Neural progenitor cell (in vitro differentiated cells): ENCODE measurements at regions not wholly inside any gene's neighbourhood (a gene's known extent, or its start where the extent isn't known, plus 50 kb on each side); places are given as distances from the start of the nearest gene placed in this dataset.
A peak's percentile ranks its signal among the peaks of the same experiment; 100 is the strongest.

Experiments
- DNase-seq: peaks from one replicate; pipeline ENCODE4 v3.0.0-alpha.2; 2016; ENCODE audit warnings: low spot score
- H2AFZ ChIP-seq: fragments of 200-600 bp; sonication (generic); replicated peaks from 2 replicates; pipeline ENCODE4 v1.6.1; 2016; ENCODE audit warnings: antibody characterized with exemption
- H3F3A ChIP-seq: fragments of 200-600 bp; sonication (generic); 2 replicates; pipeline ENCODE4 v1.6.1; 2016; ENCODE audit warnings: antibody characterized with exemption, low read depth
- H3K27ac ChIP-seq: fragments of 200-600 bp; sonication (generic); 2 replicates; pipeline ENCODE4 v1.5.1; 2016; ENCODE audit warnings: mild to moderate bottlenecking
- H3K27me3 ChIP-seq: fragments of 200-600 bp; sonication (generic); 2 replicates; pipeline ENCODE4 v1.6.1; 2016; ENCODE audit warnings: mild to moderate bottlenecking, moderate library complexity
- H3K36me3 ChIP-seq: fragments of 200-600 bp; sonication (generic); 2 replicates; pipeline ENCODE4 v1.5.1; 2016
- H3K4me1 ChIP-seq: fragments of 200-600 bp; sonication (generic); 2 replicates; pipeline ENCODE4 v1.6.1; 2016; ENCODE audit warnings: mixed run types
- H3K4me2 ChIP-seq: fragments of 200-600 bp; sonication (generic); 2 replicates; pipeline ENCODE4 v1.6.1; 2016
- H3K4me3 ChIP-seq: fragments of 200-600 bp; sonication (generic); 2 replicates; pipeline ENCODE4 v1.5.1; 2016
- H3K79me2 ChIP-seq: fragments of 200-600 bp; sonication (generic); 2 replicates; pipeline ENCODE4 v1.6.1; 2016; ENCODE audit warnings: low read depth
- H3K9ac ChIP-seq: fragments of 200-600 bp; sonication (generic); 2 replicates; pipeline ENCODE4 v1.6.1; 2016
- H3K9me3 ChIP-seq: fragments of 200-600 bp; sonication (generic); 2 replicates; pipeline ENCODE4 v1.5.1; 2016; ENCODE audit warnings: low read depth
- H4K20me1 ChIP-seq: fragments of 200-600 bp; sonication (generic); 2 replicates; pipeline ENCODE4 v1.6.1; 2016; ENCODE audit warnings: low read depth
- H3K27ac Mint-ChIP-seq: 3 replicates; pipeline ENCODE4 v1.8.0; 2021; ENCODE audit warnings: mixed read lengths
- H3K27me3 Mint-ChIP-seq: 2 replicates; pipeline ENCODE4 v1.8.0; 2022; ENCODE audit warnings: low read depth, mild to moderate bottlenecking, inconsistent platforms, moderate library complexity, mixed read lengths; ENCODE audit not compliant: insufficient read depth
- H3K36me3 Mint-ChIP-seq: 3 replicates; pipeline ENCODE4 v1.8.0; 2021; ENCODE audit warnings: mixed read lengths
- H3K4me1 Mint-ChIP-seq: 3 replicates; pipeline ENCODE4 v1.8.0; 2021; ENCODE audit warnings: mixed read lengths
- H3K4me3 Mint-ChIP-seq: 3 replicates; pipeline ENCODE4 v1.8.0; 2021; ENCODE audit warnings: mild to moderate bottlenecking, moderate library complexity, mixed read lengths
- H3K9me3 Mint-ChIP-seq: 3 replicates; pipeline ENCODE4 v1.8.0; 2020; ENCODE audit warnings: mixed read lengths
- CTCF ChIP-seq: fragments of 200-600 bp; sonication (generic); IDR thresholded peaks from 2 replicates; pipeline ENCODE4 v1.5.1; 2017; ENCODE audit warnings: antibody characterized with exemption, mild to moderate bottlenecking
- EZH2 ChIP-seq: fragments of 200-600 bp; sonication (generic); IDR thresholded peaks from 2 replicates; pipeline ENCODE4 v1.6.1; 2017; ENCODE audit warnings: antibody characterized with exemption, mild to moderate bottlenecking, moderate library complexity
- EZH2phosphoT487 ChIP-seq: fragments of 200-600 bp; sonication (generic); IDR thresholded peaks from 2 replicates; pipeline ENCODE4 v1.6.1; 2017; ENCODE audit warnings: antibody characterized with exemption

- Histone ChIP-seq H3K4me3 (no peak overlapping the region), H3K27me3 (no peaks in the 10 kb centered on the region), H3K36me3 (no peaks in the 10 kb centered on the region), H3K4me1 (peaks cover 26% of the 10 kb centered on the region), H4K20me1 (no peaks in the 10 kb centered on the region), H3K9me3 (no peaks in the 10 kb centered on the region), H3K4me2 (no peak overlapping the region), H3K27ac (no peak overlapping the region), H3K9ac (no peak overlapping the region), H3K79me2 (no peaks in the 10 kb centered on the region), H3F3A (peaks cover 21% of the 10 kb centered on the region), H2AFZ (peak overlapping the region; percentile 61)
- Mint-ChIP-seq H3K4me3 (no peak overlapping the region), H3K4me1 (peaks cover 5% of the 10 kb centered on the region), H3K27me3 (no peaks in the 10 kb centered on the region), H3K36me3 (no peaks in the 10 kb centered on the region), H3K9me3 (no peaks in the 10 kb centered on the region), H3K27ac (no peak overlapping the region)
- TF ChIP-seq EZH2phosphoT487 (no peak), EZH2 (no peak), CTCF (no peak)
- DNase-seq = no peak
Observed at GRCh38 chr4:178693816-178694215, 1251.6 kb upstream of the AGA start.

DNA sequence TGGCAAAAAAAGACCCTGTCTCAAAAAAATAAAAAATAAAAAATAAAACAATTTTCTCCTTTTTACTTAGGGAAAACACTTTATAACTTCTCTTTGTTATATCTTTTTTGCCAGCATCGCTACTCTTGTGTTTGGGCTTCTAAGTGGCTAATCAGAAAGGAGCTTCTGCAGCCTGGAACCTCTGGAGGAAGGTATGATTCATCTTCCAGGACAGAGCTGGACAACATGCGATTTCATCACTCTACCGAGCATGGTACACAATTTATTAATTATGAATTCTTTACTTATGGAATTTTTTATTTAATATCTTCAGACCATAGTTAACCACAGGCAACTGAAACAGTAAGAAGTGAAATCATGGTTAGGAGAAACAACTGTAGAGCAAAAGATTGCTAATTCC lies 1254.3 kb upstream of the AGA start:
- Histone ChIP-seq H3K79me2 (no peaks in the 10 kb centered on the region), H3K9ac (no peak overlapping the region), H3K9me3 (no peaks in the 10 kb centered on the region), H3F3A (no peaks in the 10 kb centered on the region), H3K4me1 (peaks cover 7% of the 10 kb centered on the region), H3K27ac (no peak overlapping the region), H4K20me1 (no peaks in the 10 kb centered on the region), H3K4me3 (no peak overlapping the region), H3K27me3 (no peaks in the 10 kb centered on the region), H3K4me2 (no peak overlapping the region), H2AFZ (no peak overlapping the region), H3K36me3 (no peaks in the 10 kb centered on the region)
- DNase-seq = no peak
- TF ChIP-seq CTCF = no peak
- no peak for TF ChIP-seq EZH2phosphoT487
- TF ChIP-seq EZH2 = no peak
- H3K27ac Mint-ChIP-seq = no peak overlapping the region
- no peak overlapping the region for H3K4me3 Mint-ChIP-seq
- no peaks in the 10 kb centered on the region for H3K27me3 Mint-ChIP-seq
- H3K9me3 Mint-ChIP-seq = no peaks in the 10 kb centered on the region
- no peaks in the 10 kb centered on the region for H3K36me3 Mint-ChIP-seq
- peaks cover 3% of the 10 kb centered on the region for H3K4me1 Mint-ChIP-seq

GRCh38 chr4:178712486-178712885 lies 1270.2 kb upstream of the AGA start:
- no peak overlapping the region for H2AFZ ChIP-seq
- H3K4me1 ChIP-seq = no peaks in the 10 kb centered on the region
- no peaks in the 10 kb centered on the region for H3K27me3 ChIP-seq
- H3K4me1 Mint-ChIP-seq = no peaks in the 10 kb centered on the region
- no peaks in the 10 kb centered on the region for H3K27me3 Mint-ChIP-seq
- H3K27ac Mint-ChIP-seq = no peak overlapping the region
- no peaks in the 10 kb centered on the region for H3K9me3 ChIP-seq
- no peak for TF ChIP-seq CTCF
- TF ChIP-seq EZH2phosphoT487 = no peak
- no peak for TF ChIP-seq EZH2
- H3K36me3 ChIP-seq = no peaks in the 10 kb centered on the region
- H3F3A ChIP-seq = no peaks in the 10 kb centered on the region
- no peak overlapping the region for H3K4me2 ChIP-seq
- H4K20me1 ChIP-seq = no peaks in the 10 kb centered on the region
- H3K79me2 ChIP-seq = no peaks in the 10 kb centered on the region
- no peak overlapping the region for H3K9ac ChIP-seq
- no peak overlapping the region for H3K4me3 Mint-ChIP-seq
- peaks cover 7% of the 10 kb centered on the region for H3K9me3 Mint-ChIP-seq
- H3K4me3 ChIP-seq = no peak overlapping the region
- no peak overlapping the region for H3K27ac ChIP-seq
- H3K36me3 Mint-ChIP-seq = no peaks in the 10 kb centered on the region
- DNase-seq = no peak

- H4K20me1 ChIP-seq = no peaks in the 10 kb centered on the region
- no peak for DNase-seq
- H3F3A ChIP-seq = no peaks in the 10 kb centered on the region
- TF ChIP-seq EZH2 (no peak), CTCF (no peak), EZH2phosphoT487 (no peak)
- no peak overlapping the region for H3K27ac Mint-ChIP-seq
- H3K36me3 Mint-ChIP-seq = no peaks in the 10 kb centered on the region
- no peak overlapping the region for H3K4me2 ChIP-seq
- no peaks in the 10 kb centered on the region for H3K4me1 ChIP-seq
- no peak overlapping the region for H3K4me3 ChIP-seq
- no peaks in the 10 kb centered on the region for H3K9me3 ChIP-seq
- H3K27me3 Mint-ChIP-seq = no peaks in the 10 kb centered on the region
- H3K27ac ChIP-seq = no peak overlapping the region
- H3K79me2 ChIP-seq = no peaks in the 10 kb centered on the region
- H2AFZ ChIP-seq = no peak overlapping the region
- H3K4me3 Mint-ChIP-seq = no peak overlapping the region
- no peak overlapping the region for H3K9ac ChIP-seq
- H3K27me3 ChIP-seq = no peaks in the 10 kb centered on the region
- H3K36me3 ChIP-seq = no peaks in the 10 kb centered on the region
- no peaks in the 10 kb centered on the region for H3K9me3 Mint-ChIP-seq
- H3K4me1 Mint-ChIP-seq = no peaks in the 10 kb centered on the region
Observed at GRCh38 chr4:178738026-178738425, 1295.8 kb upstream of the AGA start.
